Activated CD8-positive, alpha-beta memory T cell treated with anti-CD3 and anti-CD28 coated beads for 36 hours (primary cell): ENCODE measurements at regions not wholly inside any gene's neighbourhood (a gene's known extent, or its start where the extent isn't known, plus 50 kb on each side); places are given as distances from the start of the nearest gene placed in this dataset.
"Not testable (repeated sequence)": the region's sequence is repeated elsewhere in the genome, so short reads cannot be mapped to it uniquely, and the experiment has no call there.

Experiments used
- CTCF ChIA-PET: fragments of 350-600 bp; sonication (Branson Sonifier 250); formaldehyde crosslinking; loops from one replicate; lab custom pipeline; 2021; ENCODE audit warnings: antibody characterized with exemption; lab: Charles Lee
- POLR2A ChIA-PET: fragments of 350-600 bp; sonication (Branson Sonifier 250); formaldehyde crosslinking; loops from one replicate; lab custom pipeline; 2021; ENCODE audit warnings: antibody characterized with exemption; lab: Charles Lee

GRCh38 chr13:47892374-47892773, 108.7 kb downstream of the SUCLA2 start:
- CTCF ChIA-PET: no interaction called here
- POLR2A ChIA-PET: no interaction called here

- POLR2A ChIA-PET: no interaction called here
- CTCF ChIA-PET: interaction anchor here (0.6 kb wide), 1 partner anchor 1571 kb away, joined by 3 read pairs; no protein-coding TSS in a partner anchor
Measured at GRCh38 chr13:47890146-47890814, 110.8 kb downstream of the SUCLA2 start.

DNA sequence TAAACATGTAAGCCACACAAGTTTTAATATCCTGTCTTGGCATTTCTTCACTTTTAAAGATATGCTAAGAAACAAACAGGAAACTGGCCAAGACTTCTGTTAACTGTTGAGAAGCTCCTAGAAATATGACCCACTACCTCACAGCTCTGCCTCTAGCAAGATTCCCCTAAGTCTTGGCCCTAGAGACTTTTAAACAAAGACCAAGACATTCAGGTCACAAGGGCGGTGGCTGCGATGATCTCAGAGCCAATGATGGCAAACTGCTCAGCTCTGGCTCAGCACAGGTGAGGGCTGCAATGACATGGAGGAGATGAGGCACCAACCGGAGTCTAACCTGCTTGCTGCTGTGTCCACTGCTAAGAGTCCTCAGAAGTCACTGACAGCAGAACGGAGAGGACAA, 114.8 kb downstream of the SUCLA2 start:
- ChIA-PET POLR2A (no interaction called here), CTCF (no interaction called here)

DNA sequence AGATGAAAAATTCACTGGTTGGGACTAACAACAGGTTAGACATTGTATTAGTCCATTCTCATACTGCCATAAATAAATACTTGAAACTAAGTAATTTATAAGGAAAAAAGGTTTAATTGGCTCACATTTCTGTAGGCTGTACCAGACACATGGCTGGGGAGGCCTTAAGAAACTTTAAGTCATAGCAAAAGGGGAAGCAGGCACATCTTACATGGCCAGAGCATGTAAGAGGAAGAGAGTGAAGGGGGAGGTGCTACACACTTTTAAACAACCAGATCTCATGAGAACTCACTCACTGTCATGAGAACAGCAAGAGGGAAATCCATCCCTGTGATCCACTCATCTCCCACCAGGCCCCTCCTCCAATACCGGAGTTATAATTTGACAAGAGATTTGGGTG, 125.9 kb downstream of the SUCLA2 start:
- ChIA-PET CTCF (no interaction called here), POLR2A (no interaction called here)

- POLR2A ChIA-PET, CTCF ChIA-PET: not testable (repeated sequence)
Measured at GRCh38 chr13:47873987-47874386, 127.1 kb downstream of the SUCLA2 start.

- POLR2A ChIA-PET, CTCF ChIA-PET: not testable (repeated sequence)
Measured at GRCh38 chr13:47873319-47873718, 127.8 kb downstream of the SUCLA2 start.

GRCh38 chr13:47869776-47870175, 131.3 kb downstream of the SUCLA2 start:
- ChIA-PET POLR2A (no interaction called here), CTCF (no interaction called here)

DNA sequence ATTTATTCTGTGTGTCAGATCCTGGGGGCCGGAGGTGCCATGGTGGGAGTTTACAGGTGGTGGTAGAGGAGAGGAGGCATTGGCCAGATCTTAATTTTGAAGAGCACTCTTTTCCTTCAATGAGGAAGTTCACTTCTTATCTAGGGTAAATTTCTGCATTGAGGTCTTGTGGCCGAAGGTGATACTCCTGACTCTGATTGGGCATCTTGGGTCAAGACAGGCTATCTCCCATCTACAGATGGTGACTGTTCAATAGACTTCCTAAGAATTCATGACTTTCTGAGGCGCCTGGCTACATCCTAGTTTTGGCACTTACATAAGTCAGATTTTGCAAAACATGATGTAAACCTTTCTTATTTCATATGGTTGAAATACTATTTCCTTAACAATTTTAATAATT, 135.2 kb downstream of the SUCLA2 start:
- ChIA-PET CTCF (interaction anchor here (0.7 kb wide), 1 partner anchor 12 kb away, joined by 3 read pairs; no protein-coding TSS in a partner anchor), POLR2A (no interaction called here)

- ChIA-PET CTCF (no interaction called here), POLR2A (no interaction called here)
Measured at GRCh38 chr13:47862841-47863240, 138.2 kb downstream of the SUCLA2 start.

DNA sequence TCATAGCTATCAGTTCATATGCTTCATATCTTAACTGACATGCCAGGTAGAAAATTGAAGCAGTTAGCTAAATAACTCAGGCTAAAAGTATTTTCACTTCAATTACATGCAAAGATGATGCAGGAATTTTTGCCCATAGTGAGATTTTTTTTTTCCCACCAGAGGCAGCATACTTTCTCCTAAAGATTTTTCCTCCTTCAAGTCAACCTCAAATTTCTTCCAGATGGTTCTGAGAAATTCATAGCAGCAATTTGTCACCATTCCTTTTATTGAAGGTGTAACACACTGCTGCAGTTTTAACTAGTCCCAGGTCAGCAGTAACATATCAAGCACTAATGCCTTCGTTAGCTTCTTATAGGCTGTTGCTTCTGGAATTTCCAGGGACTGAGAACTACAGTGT, 141.9 kb downstream of the SUCLA2 start:
- POLR2A ChIA-PET: no interaction called here
- CTCF ChIA-PET: no interaction called here

GRCh38 chr13:47858042-47859025, 142.7 kb downstream of the SUCLA2 start:
- POLR2A ChIA-PET: no interaction called here
- CTCF ChIA-PET: no interaction called here

- ChIA-PET CTCF (no interaction called here), POLR2A (no interaction called here)
Measured at GRCh38 chr13:47853236-47853635, 147.8 kb downstream of the SUCLA2 start.

DNA sequence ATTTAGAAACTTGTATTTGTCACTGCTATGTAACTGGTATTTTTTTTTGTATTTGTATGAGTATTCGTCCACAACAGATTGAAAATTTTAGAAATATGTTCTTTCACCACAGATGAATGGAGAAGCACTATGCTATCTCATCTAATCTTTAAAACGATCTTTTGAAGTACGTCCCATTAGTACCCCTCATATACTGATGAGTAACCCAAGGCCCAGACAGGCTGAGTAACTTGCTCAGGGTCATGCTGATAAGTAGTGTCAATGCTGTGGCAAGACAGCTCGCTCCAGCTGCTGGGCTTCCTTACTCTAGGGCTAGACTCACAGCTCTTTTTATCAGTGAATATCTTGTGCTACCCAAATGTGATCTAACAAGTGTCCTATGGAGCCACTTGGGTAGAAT, 154.2 kb downstream of the SUCLA2 start:
- ChIA-PET CTCF (no interaction called here), POLR2A (no interaction called here)

DNA sequence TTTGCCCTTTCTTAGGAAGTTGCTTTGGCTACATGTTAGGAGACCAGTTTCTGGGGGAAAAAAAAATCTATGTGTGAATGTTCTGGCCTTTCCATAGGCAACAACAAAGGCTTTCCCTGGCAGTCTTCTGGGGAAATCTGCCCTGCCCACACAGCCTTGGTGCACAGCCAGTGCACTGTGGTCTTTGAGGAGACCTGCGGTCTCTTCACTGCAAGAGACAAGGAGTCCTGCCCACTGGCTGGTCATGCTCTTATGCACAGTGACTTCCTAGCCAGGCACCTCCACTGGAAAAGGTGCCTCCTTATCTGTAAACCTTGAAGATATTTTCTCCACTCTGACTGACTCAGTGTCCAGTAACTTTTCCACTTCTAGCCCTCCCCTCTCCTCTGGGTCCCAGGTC, 155.1 kb downstream of the SUCLA2 start:
- CTCF ChIA-PET: no interaction called here

GRCh38 chr13:47843005-47843404, 158.1 kb downstream of the SUCLA2 start:
- CTCF ChIA-PET: no interaction called here
- POLR2A ChIA-PET: no interaction called here

More for the DNA sequence above, 155.1 kb downstream of the SUCLA2 start:
- POLR2A ChIA-PET: no interaction called here

DNA sequence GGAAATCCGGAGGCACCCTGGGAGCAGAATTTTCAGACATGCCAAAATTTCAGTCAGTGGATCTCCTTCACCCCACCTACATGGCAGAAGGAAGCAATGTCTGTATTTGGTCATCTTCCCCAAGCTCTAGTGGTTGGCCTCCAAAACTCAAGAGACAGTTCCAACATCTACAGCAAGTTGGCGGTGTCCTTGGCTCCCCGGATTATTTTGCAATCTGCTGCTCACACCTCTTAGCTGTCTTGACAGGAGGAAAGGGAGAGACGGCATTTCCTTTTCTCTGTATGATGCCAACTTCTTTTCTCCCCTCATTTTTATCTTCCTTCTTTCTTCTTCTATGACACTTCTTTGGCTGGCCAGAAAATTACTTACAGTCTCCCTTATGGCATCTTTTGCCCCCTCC, 159.9 kb downstream of the SUCLA2 start:
- ChIA-PET CTCF (no interaction called here), POLR2A (no interaction called here)

DNA sequence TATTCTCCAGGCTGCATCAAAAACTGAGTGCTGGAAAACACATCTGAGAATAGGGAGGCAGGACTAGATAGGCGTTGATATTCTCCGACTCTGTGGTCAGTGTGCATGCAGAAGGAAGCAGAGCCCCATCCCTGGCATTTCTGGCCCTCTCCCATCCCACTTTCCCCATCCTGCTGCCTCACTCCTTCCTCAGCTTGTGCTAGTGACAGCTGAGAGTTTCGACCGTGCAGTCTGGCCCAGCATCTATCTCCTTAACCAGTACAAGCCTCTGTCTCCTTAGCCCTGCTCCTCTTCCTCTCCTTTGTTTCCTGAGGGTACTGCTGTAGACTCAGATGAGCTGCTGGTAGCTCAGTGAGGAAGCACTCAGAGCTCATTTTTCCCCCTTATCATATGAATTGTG, 163.2 kb downstream of the SUCLA2 start:
- ChIA-PET CTCF (no interaction called here), POLR2A (no interaction called here)

GRCh38 chr13:47837104-47837880, 163.8 kb downstream of the SUCLA2 start:
- POLR2A ChIA-PET: no interaction called here
- CTCF ChIA-PET: no interaction called here

GRCh38 chr13:47835470-47836228, 165.4 kb downstream of the SUCLA2 start:
- POLR2A ChIA-PET: no interaction called here
- CTCF ChIA-PET: no interaction called here
